B cell (primary cell): ENCODE measurements at regions not wholly inside any gene's neighbourhood (a gene's known extent, or its start where the extent isn't known, plus 50 kb on each side); places are given as distances from the start of the nearest gene placed in this dataset.

Experiments used
- CTCF ChIP-seq: fragments of 200-600 bp; IDR thresholded peaks from one replicate; pipeline ENCODE4 v1.8.0; 2022; ENCODE audit warnings: antibody characterized with exemption, mild to moderate bottlenecking
- EZH2 ChIP-seq: IDR thresholded peaks from 2 replicates; pipeline ENCODE4 v1.6.1; 2012; ENCODE audit warnings: borderline replicate concordance, low read depth, mild to moderate bottlenecking, moderate library complexity, low read length; ENCODE audit not compliant: insufficient read depth, poor library complexity, severe bottlenecking

GRCh38 chr4:66629927-66630326, 915.4 kb downstream of the CENPC start:
- TF ChIP-seq CTCF: no peak
- no peak for TF ChIP-seq EZH2
